RCC 7860 (cell line): ENCODE measurements at regions not wholly inside any gene's neighbourhood (a gene's known extent, or its start where the extent isn't known, plus 50 kb on each side); places are given as distances from the start of the nearest gene placed in this dataset.

Experiments
- DNase-seq: peaks from one replicate; pipeline ENCODE4 v3.0.0-alpha.2; 2015; ENCODE audit warnings: low spot score
- FAIRE-seq: peaks from 2 replicates; lab custom pipeline; 2012; peaks lifted over from hg19 to GRCh38; lab: Jason Lieb, UNC

DNA sequence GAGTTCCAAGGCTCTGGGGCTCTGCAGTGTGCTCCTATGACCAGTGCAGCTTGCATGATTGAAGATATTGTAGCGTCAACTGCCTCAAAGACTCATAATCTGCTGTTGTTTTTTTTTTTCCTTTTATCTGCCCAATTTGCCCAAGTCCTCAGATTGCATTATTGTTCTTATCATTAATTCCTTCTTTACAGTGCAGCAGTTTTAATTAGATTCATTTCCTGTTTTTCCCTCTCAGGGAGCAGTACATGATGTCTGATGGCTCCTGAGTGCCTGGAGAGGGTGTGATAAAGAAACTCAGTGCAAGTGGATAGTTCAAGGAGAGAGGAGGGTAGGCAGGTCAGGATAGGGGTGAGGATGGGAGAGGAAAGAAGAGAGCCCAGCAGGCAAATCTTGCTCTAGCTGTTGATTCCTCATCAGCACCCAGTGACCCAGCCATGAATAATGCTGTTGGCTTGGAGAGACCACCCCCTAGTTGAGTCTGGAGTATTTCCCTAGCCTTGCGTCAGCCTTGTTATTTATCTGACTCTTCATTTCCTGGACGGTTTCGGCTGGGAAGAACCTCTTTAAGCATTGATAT is 219.6 kb upstream of the SESN3 start:
- no peak for DNase-seq
- no peak for FAIRE-seq

DNA sequence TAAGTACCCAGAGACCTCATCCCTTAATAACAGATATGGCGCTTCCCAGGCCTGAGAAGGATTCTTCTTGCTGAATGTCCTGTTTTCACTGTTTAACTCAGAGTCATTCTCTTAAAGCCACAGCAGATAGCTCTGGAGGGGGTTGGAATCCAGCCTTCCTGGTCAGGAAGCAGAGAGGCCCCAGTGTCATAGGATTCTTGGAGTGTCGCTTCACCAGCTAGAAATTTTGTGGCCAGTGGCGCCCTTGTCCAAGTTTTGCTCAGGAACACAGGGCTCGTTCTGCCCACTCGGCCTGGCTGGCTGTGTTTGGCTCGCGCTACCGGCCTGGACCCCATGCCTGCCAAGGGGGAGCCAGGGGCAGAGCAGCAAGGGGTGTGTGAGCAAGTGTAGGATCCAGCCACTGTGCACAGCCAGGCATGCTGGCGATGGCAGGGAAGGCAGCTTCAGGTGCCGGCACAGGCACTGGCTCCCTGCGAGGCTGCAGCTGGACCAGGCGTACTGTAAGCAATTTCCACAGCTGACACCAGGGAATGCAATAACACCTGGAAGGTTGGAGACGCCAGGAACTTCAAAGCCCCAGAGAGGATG is 214.8 kb upstream of the SESN3 start:
- FAIRE-seq (no peak), DNase-seq (no peak)

DNA sequence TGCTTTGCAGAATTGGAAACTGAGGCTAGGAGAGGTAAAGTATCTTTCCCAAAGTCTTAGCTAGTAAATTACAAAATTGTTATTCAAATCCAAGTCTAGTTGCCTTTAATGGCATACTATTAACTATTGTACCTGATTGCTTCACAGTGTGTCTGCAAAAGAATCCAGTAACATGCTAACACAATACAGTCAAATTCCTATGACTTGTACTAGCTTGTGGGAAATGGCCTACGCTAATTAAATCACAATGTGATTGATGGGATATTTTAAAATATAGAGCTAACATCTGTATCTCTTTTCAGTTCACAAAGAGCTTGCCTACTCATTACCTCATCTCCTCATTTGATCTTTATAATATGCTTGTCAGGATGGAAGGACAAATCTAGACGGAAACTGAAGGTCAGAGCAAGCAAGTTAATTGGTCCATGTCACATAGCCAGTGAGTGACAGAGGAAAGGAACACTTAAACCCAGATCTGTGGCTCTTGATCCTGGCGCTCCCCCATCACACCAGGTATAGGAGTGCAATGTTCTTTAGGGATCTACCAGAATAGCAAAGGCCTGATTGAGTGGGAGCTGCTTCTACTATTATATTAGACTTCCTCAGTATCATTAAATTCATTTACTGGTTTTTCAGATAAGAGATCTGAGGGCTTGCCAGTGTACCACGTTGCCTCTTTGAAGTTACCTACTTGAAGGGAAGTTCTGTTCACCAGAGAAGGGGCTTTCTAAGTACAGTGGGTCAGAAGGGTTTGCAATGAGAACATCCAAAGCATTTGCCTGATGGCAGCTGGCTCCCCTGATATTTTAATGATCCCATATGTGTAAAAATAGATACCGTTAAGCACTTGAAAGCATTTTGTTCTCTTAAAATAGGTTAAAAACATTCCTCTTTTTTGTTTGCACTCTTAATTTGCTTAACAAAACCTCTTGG is 213.6 kb upstream of the SESN3 start:
- FAIRE-seq (no peak), DNase-seq (no peak)

DNA sequence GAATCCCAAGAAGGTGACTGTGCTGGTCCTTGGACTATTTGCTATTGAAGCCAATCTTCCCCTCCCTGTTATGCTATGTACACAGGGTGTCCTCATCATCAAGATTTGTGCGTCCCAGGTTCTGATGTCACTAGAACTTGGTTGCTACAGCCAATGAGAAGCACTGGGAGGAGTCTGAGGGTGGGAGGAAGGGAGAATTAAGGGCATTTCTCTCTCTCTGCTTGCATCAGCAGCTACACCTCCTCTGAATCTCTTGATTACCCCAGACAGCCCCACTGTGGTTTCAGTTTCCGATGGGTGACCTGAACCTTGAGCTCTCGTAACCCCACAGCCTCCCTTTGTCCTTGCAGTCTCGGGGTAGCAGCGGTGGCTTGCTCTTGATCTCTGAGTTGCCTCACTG is 212.4 kb upstream of the SESN3 start:
- DNase-seq: no peak
- FAIRE-seq: no peak

DNA sequence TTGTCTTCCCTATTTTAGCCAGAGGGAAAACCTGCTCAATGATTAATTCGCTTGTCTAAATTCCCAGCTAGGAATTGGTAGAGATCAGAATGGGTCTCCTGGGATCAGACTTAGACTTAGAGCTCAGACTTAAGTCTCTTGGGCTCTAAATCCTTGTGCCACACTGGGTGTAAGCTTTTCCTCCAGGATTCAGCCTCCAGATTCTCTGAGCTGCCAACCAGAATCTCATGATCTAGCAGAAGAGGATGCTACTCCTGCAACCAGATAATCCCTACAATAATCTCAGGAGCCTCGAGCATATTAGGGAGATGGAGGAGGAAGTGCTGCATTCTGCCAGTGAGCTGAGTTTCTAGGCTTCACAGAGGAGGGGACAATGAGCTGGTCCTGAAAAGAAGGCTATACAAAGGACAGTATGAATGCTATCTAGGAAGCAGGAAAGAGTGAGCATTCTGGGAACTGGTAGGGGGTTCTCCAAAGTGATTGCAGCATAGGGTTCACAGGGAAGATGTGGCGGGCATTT is 211.6 kb upstream of the SESN3 start:
- no peak for DNase-seq
- no peak for FAIRE-seq

DNA sequence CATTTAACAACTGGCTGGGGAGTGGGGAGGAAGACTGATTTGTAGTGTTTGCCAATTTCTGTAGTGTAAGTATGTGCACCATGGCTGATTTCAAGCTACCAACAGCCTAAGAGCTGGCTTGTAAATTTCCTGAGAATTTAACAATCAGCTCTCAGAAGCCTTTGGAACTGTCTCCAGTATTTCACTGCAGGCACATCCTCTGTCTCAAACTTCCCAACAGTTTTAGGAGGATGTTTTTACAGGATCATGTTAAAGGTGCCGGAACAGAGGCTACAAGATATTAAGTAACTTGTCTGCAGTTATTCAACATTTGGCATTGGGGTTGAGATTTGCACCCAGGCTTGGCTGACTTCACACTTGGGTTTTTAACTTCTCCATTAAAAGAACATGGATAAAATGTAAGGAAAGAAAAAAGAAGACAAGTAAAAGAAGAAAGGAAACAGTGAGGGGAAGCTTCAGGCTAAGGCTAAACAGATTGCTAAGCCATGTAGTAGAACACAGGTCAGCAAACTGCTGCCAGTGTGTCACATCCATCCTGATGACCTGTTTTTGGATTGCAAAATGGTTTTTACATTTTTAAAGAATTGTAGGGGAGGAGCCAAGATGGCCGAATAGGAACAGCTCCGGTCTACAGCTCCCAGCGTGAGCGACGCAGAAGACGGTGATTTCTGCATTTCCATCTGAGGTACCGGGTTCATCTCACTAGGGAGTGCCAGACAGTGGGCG is 204.8 kb upstream of the SESN3 start:
- no peak for DNase-seq
- no peak for FAIRE-seq

DNA sequence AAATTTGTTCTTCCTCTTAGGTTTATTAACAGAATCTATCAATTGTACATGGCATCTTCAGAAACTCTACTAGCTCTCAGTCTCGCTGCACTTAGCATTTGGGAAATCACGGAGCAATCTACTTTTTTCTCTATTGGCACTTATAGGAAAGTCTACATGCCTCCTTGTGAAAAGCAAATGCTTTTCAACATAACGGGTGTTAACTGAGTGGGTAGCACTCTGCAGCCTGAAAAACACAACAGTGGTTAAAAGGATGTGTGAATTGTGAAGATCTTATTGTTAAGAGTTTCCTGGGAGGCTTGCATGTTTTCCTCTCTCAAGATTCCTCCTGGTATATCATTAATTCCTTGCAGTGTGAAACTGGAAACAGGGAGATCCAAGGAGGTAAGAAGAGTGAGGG is 204.2 kb upstream of the SESN3 start:
- no peak for FAIRE-seq

DNA sequence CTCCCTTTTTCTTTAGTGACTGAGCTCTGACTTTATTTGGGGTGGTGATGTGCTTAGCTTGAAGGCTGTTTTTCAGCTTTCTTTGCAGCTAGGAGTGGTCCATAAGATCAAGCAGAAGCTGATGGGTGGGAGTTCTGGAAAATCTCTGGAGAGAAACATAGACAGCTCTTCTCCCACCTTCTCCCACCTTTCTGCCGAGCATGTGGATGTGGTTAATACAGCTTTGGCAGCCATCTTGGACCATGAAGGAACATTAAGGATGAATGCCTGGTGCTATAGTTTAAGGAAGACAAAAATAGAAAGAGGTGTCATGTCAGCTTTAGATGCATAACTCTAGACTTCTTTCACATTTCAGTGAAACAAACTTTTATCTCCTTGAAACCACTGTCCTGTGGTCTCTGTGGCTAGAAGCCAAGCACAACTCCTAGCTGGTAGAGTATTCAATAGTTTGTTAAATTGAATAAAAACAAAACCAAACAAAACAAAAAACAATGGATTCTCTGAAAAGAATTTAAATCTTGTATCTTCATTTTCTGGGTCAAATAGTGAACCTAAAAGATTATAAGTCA is 203.6 kb upstream of the SESN3 start:
- FAIRE-seq (no peak), DNase-seq (no peak)

More for the DNA sequence above, 204.2 kb upstream of the SESN3 start:
- no peak for DNase-seq

DNA sequence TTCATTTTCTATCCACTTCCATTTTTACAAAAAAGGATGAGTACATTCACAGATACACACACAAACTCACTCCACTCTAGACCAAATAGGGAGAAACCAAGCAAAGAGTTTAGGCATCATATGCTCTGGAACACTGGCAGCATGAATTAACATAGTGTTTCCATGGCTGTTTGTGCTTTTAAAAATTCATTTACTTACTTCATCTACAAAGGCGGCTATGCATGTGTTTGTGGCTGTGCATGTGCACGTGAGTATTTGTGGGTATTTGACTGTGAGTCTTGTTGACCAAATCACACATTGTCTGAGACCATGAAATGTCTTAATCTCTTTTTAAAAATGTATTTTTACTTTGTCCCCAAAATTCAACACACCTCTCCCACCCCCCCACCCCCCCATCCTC is 203.0 kb upstream of the SESN3 start:
- FAIRE-seq: no peak
- DNase-seq: no peak

DNA sequence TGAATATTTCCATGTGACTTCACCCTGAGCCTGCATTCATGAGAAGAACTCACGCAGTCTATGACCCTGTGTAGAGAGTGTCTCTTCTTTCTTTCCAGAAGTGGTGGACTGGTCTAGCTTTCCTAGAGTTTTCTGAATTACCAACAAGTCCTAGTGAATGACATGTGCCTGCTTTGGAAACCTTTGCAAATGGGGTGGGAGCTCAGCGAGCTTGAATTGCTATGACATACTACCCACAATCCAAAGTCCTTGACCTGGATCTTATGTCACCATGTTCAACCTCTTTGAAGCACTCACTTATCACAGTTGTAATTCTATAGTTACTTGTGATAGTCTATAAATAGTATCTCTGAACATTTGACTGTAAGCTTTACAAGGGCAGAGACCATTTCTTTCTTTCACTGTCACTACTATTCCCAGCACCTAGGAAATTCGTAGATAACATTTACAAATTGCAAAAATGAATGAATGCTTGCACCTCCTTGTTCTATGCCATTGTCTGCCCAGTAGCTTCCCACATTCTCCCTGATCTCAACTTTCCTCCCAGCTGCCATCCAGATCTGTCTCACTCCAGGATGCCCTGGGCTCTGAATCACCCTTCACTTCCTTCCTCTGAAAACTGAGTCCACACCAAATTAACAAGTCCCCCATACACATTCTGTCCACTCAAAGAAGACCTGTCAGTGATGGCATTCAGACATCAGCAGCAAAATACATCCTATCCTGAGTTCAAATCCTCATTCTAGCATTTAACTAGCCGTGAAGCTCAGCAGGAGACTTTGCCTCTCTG is 201.9 kb upstream of the SESN3 start:
- FAIRE-seq: no peak
- DNase-seq: no peak

DNA sequence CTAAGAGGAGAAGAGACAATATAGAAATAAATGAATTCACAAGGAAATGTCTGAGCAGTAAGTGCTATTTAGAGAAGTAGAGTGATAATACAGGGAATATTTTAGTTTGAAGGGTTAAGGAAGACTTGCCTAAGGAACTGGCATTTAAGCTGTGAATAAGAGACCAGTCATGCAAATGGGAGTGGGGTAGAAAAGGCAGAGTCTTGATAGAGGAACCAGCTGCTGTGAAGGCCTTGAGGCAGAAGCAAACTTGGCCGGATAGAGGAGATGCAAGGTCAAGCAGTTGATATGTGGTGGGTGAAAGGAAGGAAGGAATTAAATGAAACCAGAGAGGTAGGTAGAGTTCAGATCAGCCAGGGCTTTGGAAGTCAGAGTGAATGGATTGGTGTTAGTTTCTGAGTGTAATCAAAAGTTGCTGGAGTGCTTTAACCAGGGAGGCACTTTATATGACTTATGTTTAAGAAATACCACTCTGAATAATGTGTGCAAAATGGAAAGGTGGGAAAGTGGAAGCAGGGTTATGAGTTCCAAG is 198.4 kb upstream of the SESN3 start:
- no peak for DNase-seq
- FAIRE-seq: no peak

DNA sequence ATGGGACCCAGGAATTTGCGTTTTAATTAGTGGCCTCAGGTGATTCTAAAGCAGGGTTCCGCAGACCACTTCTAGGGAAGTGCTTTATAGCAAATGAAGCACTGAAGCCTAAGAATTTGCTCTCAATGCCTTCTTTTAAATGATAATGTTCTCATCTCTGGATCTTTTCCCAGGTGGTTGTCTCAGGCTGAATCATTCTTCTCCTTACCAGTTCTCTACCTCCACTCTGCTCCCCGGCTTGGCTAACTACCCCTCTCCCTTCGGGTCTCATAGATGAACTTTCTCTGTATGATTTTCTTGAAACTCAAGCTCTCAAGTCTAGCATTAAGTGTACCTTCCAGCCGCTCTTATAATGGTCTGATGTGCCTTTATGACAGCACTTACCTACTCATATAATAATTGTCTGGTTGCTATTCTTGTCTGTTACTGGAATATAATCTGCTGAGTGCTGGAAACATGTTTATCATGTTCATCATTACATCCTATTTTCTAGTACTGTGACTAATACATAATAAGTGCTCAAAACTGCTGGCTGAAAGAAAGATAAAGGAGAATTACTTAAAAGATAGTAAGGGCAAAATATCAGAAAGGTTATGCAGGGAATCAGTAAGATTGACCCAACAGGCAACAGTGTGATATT is 195.9 kb upstream of the SESN3 start:
- no peak for DNase-seq
- FAIRE-seq: no peak

DNA sequence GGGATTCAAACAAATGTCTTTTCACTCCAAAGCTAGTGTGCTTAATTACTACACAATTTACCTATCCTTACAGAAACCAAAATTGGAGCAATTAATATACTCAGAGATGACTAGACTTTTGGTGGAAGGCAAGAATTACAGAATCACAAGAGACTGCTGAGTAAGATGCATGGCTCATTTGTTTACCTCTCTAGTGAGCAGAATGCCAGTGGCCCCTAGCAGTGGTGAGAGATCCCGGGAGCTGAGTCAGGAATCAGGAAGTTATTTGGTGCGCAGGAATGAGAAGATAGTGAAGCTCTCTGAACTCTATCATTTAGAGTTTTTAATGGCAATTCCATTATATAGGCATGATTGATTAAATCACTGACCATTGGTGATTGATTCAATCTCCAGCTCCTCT is 188.9 kb upstream of the SESN3 start:
- FAIRE-seq: no peak
- no peak for DNase-seq

DNA sequence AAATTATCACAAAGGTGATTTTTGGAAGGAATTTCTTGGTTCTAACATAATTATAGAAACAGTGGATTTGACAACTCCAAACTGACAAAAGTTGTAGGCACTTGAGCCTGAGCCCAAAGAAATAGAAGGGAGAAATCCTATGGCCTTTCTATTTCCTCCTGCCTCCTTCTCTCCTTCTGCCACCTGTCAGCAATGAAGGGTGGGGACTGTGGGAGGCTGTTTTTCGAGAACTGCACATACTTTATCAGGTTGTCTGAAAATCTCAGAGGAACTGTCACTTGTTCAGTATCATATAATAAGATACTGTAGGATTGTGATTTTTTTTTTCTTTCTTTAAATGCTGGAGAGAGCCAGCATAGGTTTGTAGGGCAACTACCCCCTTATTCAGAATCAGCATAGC is 187.9 kb upstream of the SESN3 start:
- FAIRE-seq (no peak), DNase-seq (no peak)

DNA sequence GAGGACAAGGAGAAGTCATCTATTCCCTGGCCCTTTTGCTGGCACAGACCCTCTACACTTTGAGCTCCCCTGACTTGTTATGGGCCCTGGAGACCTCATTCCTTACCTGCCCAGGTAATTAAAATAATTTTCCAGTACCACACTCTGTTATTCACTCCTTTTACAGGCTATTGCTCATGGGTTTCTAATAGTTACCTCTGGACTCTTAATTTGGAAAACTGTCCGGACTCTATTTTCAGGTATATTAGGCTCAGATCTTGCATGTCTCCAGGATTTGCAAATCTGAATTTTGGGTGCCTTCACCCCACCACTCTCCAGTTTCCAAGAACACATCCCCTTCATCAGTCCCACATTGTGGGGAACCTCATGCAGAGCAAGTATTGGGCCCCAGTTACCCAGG is 186.8 kb upstream of the SESN3 start:
- FAIRE-seq (no peak), DNase-seq (no peak)

DNA sequence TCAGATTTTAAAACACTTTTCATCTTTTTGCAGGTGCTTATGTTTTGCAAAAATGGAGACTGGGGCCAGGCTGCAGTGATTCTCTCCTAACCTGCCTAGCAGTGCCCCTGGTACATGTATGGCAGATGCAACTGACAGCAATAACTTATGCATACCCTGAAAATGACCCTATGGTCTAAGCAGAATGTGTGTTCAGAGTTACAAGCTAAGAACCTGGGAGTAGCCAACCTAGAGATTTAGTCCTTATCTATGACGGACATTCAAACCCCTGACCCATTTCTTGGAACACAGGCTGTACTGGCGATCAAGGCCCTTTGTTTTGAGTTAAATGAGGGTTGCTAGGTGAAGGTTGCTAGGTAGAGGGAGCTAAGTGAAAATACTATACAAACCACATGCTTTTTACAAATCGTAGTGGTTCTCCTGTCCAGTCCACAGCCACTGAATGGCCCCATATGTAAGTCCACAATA is 184.9 kb upstream of the SESN3 start:
- FAIRE-seq (no peak), DNase-seq (no peak)

DNA sequence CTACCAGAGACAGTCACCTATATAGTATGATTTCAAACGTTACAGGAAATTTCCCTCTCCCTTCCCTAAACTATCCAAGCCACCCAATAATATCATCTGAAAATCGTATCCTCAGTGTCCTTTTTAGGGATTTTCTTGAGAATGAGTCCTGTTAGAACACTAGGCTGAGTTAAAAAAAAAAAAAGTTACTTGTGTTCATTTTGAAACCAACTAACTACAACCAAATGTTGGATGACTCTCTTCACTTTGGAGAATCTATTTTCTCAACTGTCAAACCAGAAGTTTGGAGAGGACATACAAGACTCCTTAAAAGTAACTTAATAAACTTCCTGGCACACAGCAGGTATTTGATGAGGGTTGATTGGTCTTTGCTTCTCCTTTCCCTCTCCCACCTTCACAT is 183.2 kb upstream of the SESN3 start:
- DNase-seq (no peak), FAIRE-seq (no peak)

DNA sequence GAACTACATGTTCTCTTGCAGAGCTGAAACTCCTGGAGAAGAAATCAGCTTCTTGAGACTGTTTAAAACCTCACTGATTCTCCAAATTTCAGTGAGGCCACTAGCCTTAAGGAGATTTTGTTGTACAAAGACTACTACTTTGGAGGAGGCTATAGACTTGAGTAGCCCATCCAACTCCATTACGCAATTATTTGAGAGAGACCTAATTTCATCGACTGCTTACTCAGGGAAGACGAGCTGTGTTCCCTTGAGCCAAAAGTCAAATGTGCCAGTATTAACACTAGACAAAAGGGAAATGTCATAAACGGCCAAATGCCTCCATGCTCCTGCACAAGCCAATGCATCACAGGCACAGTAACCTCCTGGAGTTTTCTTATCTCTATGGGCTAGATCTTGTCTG is 182.8 kb upstream of the SESN3 start:
- no peak for DNase-seq
- FAIRE-seq: no peak

DNA sequence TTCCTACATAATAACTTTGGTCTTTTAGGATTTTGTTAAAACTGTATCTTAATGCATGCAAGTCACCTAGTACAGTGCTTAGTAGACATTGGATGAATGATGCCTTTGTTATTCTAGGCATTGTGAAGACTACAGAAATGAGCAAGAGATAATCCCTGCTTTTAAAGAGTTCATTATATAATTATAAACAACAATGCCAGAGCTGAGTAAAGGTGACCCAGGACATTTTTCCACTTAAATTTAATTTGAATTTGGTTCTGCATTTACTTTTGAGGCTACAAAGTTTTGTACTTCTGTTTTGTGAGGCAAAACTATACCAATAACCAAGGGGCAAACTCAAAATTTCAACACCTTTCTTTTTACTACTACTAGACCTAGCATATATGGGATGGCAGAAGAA is 182.0 kb upstream of the SESN3 start:
- FAIRE-seq (no peak), DNase-seq (no peak)
